MG63 (cell line): ENCODE measurements at regions not wholly inside any gene's neighbourhood (a gene's known extent, or its start where the extent isn't known, plus 50 kb on each side); places are given as distances from the start of the nearest gene placed in this dataset.
"Not testable (repeated sequence)": the region's sequence is repeated elsewhere in the genome, so short reads cannot be mapped to it uniquely, and the experiment has no call there.

Source experiments
- DNase-seq: peaks from one replicate; pipeline ENCODE4 v3.0.0-alpha.2; 2020
- H3K27me3 ChIP-seq: fragments of 250-450 bp; sonication (Bioruptor Pico); 2 replicates; pipeline ENCODE4 v1.5.1; 2020; ENCODE audit warnings: mild to moderate bottlenecking, moderate library complexity
- H3K36me3 ChIP-seq: fragments of 250-450 bp; sonication (Bioruptor Pico); 2 replicates; pipeline ENCODE4 v1.5.1; 2020; ENCODE audit warnings: mild to moderate bottlenecking, moderate library complexity
- H3K4me3 ChIP-seq: fragments of 250-450 bp; sonication (Bioruptor Pico); 2 replicates; pipeline ENCODE4 v1.5.1; 2020; ENCODE audit warnings: mild to moderate bottlenecking, moderate library complexity
- H3K9me3 ChIP-seq: fragments of 250-450 bp; sonication (Bioruptor Pico); 2 replicates; pipeline ENCODE4 v1.5.1; 2020; ENCODE audit warnings: mild to moderate bottlenecking, moderate library complexity

- H3K36me3 ChIP-seq, result no peaks in the 10 kb centered on the region
- peaks cover 21% of the 10 kb centered on the region for H3K9me3 ChIP-seq
- no peak for DNase-seq
- H3K27me3 ChIP-seq, result no peaks in the 10 kb centered on the region
- no peak overlapping the region for H3K4me3 ChIP-seq
Observed at GRCh38 chr6:48986845-48987244, 476.2 kb downstream of the MMUT start.

DNA sequence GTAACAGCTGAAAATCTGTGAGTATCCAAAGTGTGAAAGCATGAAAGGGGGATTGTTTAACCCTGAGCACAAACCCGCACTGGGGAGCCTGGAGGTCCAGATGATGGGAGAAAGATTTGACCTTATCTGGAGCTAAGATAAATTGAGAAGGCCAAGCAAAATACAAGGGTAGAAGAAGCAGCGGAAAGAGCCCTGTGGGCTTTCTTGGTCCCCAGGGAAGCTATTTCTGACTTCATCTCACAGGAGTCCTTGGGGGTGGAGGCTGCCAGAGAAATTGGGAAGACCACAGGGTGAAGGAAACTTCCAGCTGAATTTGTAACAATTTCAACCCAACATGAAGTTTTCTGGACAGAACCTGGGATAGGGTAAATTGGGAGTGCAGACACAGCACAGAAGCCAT is 476.9 kb downstream of the MMUT start:
- H3K4me3 ChIP-seq, result no peak overlapping the region
- H3K9me3 ChIP-seq, result peaks cover 21% of the 10 kb centered on the region
- no peaks in the 10 kb centered on the region for H3K27me3 ChIP-seq

DNA sequence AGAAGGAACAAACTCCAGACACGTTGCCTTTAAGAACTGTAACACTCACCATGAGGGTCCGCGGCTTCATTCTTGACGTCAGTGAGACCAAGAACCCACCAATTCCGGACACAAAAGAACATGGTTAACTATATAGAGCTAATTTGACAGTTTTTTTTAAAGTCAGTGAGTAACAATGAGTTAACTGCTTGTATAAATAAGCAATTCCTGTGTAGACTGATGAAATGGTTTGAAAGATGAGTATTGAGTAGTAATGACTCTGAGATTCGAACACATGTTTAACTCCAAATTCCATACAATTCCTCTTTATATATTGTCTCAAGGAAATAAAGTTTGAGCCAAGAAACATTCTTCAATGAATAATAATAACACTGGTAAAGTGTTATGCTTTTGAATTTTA is 478.0 kb downstream of the MMUT start:
- no peak overlapping the region for H3K4me3 ChIP-seq
- H3K9me3 ChIP-seq, result peaks cover 19% of the 10 kb centered on the region
- H3K27me3 ChIP-seq, result no peaks in the 10 kb centered on the region
- H3K36me3 ChIP-seq, result no peaks in the 10 kb centered on the region
- no peak for DNase-seq

More for the DNA sequence above, 476.9 kb downstream of the MMUT start:
- no peaks in the 10 kb centered on the region for H3K36me3 ChIP-seq
- no peak for DNase-seq

DNA sequence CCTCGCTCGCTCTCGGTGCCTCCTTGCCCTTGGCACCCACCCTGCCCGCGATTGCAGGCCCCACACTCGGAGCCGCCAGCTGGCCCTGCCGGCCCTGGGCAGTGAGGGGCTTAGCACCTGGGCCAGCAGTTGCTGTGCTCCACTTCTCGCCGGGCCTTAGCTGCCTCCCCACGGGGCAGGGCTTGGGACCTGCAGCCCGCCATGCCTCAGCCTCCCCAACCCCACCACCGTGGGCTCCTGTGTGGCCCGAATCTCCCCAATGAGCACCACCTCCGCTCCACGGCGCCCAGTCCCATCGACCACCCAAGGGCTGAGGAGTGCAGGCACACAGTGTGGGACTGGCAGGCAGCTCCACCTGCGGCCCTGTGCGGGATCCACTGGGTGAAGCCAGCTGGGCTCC is 479.1 kb downstream of the MMUT start:
- H3K4me3 ChIP-seq, H3K27me3 ChIP-seq: not testable (repeated sequence)

GRCh38 chr6:48983377-48983776 is 479.7 kb downstream of the MMUT start:
- H3K4me3 ChIP-seq, result no peak overlapping the region
- H3K9me3 ChIP-seq, result peaks cover 11% of the 10 kb centered on the region
- H3K27me3 ChIP-seq, result no peaks in the 10 kb centered on the region
- DNase-seq, result no peak
- no peaks in the 10 kb centered on the region for H3K36me3 ChIP-seq

More for the DNA sequence above, 479.1 kb downstream of the MMUT start:
- peaks cover 11% of the 10 kb centered on the region for H3K9me3 ChIP-seq
- H3K36me3 ChIP-seq, DNase-seq: not testable (repeated sequence)

DNA sequence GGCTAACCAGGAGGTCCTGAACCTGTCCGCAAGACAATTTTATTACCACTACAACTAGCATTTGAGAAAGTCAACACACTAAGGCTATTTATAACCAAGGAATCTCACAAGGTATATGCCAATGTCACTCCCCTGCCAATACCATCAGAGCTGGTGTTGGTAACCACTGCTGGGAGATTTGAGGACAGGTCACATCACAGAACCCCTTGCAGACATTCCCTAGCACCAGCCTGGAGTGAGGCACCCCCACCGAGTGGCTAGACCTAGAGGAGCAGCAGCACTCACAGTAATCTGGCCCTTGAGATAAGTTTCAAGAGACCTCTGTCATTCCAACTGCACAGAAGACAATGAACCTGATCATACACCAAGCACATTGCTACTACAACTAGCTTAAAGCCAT is 483.2 kb downstream of the MMUT start:
- DNase-seq, result no peak
- H3K4me3 ChIP-seq, result no peak overlapping the region

DNA sequence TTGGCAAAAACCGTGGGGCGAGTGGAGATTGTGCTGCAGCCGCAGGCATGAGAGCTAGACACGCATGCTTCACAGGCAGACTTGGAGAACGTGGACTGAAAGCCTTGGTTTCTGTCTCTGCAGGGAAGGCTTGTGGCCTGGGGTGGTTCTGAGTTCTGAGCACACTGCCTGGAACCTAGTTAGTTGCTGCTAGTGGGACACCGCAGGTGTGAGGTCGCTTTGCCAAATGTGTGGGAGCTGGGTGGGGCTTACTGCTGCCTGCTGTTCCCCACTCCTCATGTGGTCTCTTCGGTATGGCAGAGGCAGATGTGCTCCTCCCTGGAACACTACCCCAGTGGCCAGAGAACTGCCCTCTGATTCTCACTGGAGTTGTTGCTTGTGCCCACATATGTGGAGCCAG is 484.0 kb downstream of the MMUT start:
- Histone ChIP-seq H3K36me3 (no peaks in the 10 kb centered on the region), H3K9me3 (no peaks in the 10 kb centered on the region; the same call in 1 of the 2 replicates), H3K4me3 (no peak overlapping the region), H3K27me3 (no peaks in the 10 kb centered on the region)
- no peak for DNase-seq

More for the DNA sequence above, 483.2 kb downstream of the MMUT start:
- H3K36me3 ChIP-seq, result no peaks in the 10 kb centered on the region
- no peaks in the 10 kb centered on the region; the same call in 1 of the 2 replicates for H3K9me3 ChIP-seq
- no peaks in the 10 kb centered on the region for H3K27me3 ChIP-seq

- DNase-seq, result no peak
- Histone ChIP-seq H3K4me3 (no peak overlapping the region), H3K36me3 (no peaks in the 10 kb centered on the region), H3K9me3 (no peaks in the 10 kb centered on the region; the same call in 1 of the 2 replicates), H3K27me3 (no peaks in the 10 kb centered on the region)
Observed at GRCh38 chr6:48978016-48978415, 485.0 kb downstream of the MMUT start.

DNA sequence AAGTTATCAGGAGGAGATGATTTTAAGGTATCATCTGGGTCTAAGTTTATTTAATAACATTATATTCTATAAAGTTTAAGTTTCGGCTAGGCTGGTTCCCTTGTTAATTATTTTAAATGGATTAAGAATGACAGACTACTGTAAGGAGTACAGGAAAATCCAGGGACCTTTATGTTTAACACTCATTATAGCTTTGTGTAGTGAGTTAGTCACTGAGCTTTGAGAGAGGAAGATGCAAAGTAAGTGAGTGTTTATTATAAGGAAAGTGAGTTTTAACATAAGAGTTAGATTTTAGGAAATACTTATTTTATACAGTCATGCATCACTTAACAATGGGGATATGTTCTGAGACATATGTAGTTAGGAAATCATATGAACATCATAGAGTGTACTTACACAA is 485.5 kb downstream of the MMUT start:
- no peak for DNase-seq

DNA sequence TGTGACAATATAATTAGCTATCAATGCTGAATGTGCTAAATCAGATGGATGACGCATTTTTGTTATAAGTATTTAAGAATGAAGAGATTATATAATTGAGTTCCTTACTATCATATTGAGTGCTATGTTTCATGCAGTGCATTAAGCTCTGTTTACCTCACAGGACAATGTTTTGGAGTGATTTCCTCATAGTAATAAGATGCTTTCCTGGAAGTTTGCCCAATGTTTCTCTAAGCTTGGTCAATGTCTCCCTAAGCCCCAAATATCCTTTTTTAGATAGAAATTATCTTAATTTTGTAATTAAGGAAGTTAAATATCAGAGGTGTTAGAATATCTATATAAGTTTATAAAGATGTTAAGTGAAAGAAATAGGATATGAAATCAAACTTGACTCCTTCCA is 489.6 kb downstream of the MMUT start:
- no peaks in the 10 kb centered on the region for H3K27me3 ChIP-seq
- no peak for DNase-seq
- H3K36me3 ChIP-seq, result no peaks in the 10 kb centered on the region
- H3K4me3 ChIP-seq, result no peak overlapping the region
- no peaks in the 10 kb centered on the region for H3K9me3 ChIP-seq

More for the DNA sequence above, 485.5 kb downstream of the MMUT start:
- H3K36me3 ChIP-seq, result no peaks in the 10 kb centered on the region
- H3K4me3 ChIP-seq, result no peak overlapping the region
- H3K27me3 ChIP-seq, result no peaks in the 10 kb centered on the region
- H3K9me3 ChIP-seq, result no peaks in the 10 kb centered on the region; the same call in 1 of the 2 replicates

DNA sequence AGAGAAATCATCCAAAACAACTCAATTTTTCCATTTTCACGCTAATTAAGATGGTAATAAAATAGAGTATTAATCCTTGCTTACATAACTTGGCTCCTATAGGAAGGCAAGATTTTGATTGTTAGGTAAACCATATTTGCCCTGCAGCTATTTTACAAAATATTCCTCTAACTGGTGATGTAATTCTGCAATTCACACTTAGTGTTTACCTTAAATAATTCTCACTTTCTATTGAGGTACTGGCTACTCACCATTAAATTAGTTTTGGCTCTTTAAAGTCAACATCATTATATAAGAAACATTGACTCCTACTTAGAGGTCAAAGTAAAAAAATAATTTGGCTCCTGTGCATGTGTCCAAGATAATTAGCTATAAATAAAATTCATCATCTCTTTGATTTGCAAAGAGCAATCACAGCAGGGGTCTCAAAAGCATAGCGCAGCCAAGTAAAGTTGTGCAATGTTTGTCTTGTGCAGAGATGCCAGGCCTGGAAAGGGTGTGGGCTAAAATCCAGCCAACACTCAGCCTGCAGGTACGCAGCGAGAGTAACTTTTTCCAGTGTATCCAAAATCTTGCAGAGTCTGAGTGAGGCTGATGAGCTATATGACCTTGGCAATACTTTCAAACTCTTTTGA is 501.2 kb downstream of the MMUT start:
- H3K4me3 ChIP-seq, result no peak overlapping the region
- H3K9me3 ChIP-seq, result no peaks in the 10 kb centered on the region

GRCh38 chr6:48959251-48960060 is 503.6 kb downstream of the MMUT start:
- DNase-seq, result no peak
- no peak overlapping the region for H3K4me3 ChIP-seq
- no peaks in the 10 kb centered on the region for H3K36me3 ChIP-seq
- H3K27me3 ChIP-seq, result no peaks in the 10 kb centered on the region
- no peaks in the 10 kb centered on the region for H3K9me3 ChIP-seq

More for the DNA sequence above, 501.2 kb downstream of the MMUT start:
- no peaks in the 10 kb centered on the region for H3K36me3 ChIP-seq
- no peaks in the 10 kb centered on the region for H3K27me3 ChIP-seq
- DNase-seq, result no peak

DNA sequence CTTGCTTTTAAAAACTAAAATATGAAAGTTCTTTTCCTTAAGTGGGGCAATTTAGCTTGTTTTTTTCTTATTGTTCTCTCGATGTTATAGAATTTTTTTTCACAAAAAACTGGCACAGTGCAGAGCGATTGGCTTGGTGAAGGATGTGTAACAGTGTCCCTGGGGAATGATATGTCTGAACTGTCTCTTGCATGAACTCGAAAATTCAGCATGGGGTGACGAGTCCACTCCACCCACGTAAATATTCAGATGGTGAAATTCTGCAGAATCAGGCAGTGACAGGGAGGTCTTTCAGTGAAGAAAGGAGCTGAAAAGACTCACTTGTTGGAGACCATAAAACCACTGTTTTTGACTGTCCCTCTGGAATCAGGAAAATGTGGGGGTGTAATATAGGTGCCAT is 505.3 kb downstream of the MMUT start:
- Histone ChIP-seq H3K4me3 (no peak overlapping the region), H3K9me3 (no peaks in the 10 kb centered on the region), H3K27me3 (no peaks in the 10 kb centered on the region), H3K36me3 (no peaks in the 10 kb centered on the region)
- DNase-seq, result no peak

DNA sequence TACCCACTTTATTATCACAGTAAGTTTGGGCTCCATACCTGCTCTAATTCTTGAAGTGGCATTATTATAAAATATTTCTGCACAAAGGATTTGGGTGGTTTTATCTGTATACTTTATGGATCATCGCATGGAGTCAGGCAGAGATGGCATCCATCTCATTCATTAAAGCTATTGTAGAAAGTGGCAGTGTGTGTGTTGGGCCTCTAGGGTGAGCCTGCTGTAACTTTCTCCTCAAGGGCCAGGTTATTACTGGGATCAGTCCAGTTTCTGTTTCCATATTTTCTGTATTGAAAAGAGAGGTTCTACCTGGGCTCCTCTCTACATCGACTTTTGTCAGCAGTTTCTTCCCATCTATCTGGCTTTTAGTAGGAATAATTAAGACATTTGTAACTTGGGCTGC is 511.1 kb downstream of the MMUT start:
- H3K36me3 ChIP-seq, result no peaks in the 10 kb centered on the region
- H3K4me3 ChIP-seq, result no peak overlapping the region
- no peak for DNase-seq
- H3K9me3 ChIP-seq, result no peaks in the 10 kb centered on the region
- no peaks in the 10 kb centered on the region for H3K27me3 ChIP-seq

DNA sequence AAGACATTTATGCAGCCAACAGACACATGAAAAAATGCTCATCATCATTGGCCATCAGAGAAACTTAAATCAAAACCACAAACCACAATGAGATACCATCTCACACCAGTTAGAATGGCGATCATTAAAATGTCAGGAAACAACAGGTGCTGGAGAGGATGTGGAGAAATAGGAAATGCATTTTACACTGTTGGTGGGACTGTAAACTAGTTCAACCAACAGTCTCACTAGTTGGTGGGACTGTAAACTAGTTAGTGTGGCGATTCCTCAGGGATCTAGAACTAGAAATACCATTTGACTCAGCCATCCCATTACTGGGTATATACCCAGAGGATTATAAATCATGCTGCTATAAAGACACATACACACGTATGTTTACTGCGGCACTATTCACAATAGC is 518.8 kb downstream of the MMUT start:
- not testable (repeated sequence) for H3K4me3 ChIP-seq, H3K36me3 ChIP-seq, DNase-seq, H3K9me3 ChIP-seq, H3K27me3 ChIP-seq

- no peaks in the 10 kb centered on the region; the same call in none of the 2 replicates for H3K9me3 ChIP-seq
- no peaks in the 10 kb centered on the region for H3K36me3 ChIP-seq
- H3K4me3 ChIP-seq, result no peak overlapping the region
- no peak for DNase-seq
- H3K27me3 ChIP-seq, result no peaks in the 10 kb centered on the region
Observed at GRCh38 chr6:48933136-48933535, 529.9 kb downstream of the MMUT start.

DNA sequence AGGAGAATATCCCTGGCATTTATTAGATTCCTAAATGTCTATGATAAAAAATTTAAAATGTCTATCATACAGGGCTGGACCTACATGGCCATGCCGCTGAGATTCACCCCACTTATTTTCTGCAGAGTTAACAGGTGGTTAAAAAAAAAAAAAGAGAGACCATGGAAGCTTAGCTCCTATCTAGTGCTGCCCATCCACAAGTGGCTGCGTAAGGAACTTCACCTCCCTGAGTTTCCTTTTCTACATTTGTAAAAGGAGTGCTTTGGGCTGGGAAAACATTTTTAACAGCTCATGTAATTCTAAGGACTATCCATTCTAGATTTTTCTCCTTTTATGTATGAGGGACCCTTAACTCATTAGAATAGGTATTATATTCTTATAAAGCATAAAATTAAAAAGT is 534.1 kb downstream of the MMUT start:
- no peak for DNase-seq
- Histone ChIP-seq H3K27me3 (no peaks in the 10 kb centered on the region), H3K4me3 (no peak overlapping the region), H3K36me3 (no peaks in the 10 kb centered on the region), H3K9me3 (no peaks in the 10 kb centered on the region; the same call in 1 of the 2 replicates)

- Histone ChIP-seq H3K9me3 (no peaks in the 10 kb centered on the region; the same call in 1 of the 2 replicates), H3K36me3 (no peaks in the 10 kb centered on the region), H3K4me3 (no peak overlapping the region), H3K27me3 (no peaks in the 10 kb centered on the region)
- no peak for DNase-seq
Observed at GRCh38 chr6:48922837-48923236, 540.2 kb downstream of the MMUT start.
